A549 (cell line): ENCODE measurements at regions not wholly inside any gene's neighbourhood (a gene's known extent, or its start where the extent isn't known, plus 50 kb on each side); places are given as distances from the start of the nearest gene placed in this dataset.

Experiments used
- CTCF ChIP-seq: fragments of >200 bp; sonication (Bioruptor Twin); formaldehyde crosslinking; IDR thresholded peaks from 3 replicates; pipeline ENCODE4 v1.5.1; 2016
- EP300 ChIP-seq, 2 experiments: fragments of >200 bp; sonication (Bioruptor Twin); formaldehyde crosslinking; IDR thresholded peaks; 2 replicates in 1 of 2; 3 replicates in 1 of 2; pipeline ENCODE4 v1.6.1; 2016 to 2017
- MAFK ChIP-seq: fragments of 450-650 bp; IDR thresholded peaks from 2 replicates; pipeline ENCODE4 v1.6.1; 2014; ENCODE audit not compliant: partially characterized antibody
- MAX ChIP-seq: IDR thresholded peaks from 2 replicates; pipeline ENCODE4 v1.6.1; 2012
- NFE2L2 ChIP-seq: fragments of 150-350 bp; conservative IDR thresholded peaks from 2 replicates; pipeline ENCODE4 v1.6.1; 2014; ENCODE audit warnings: low read length
- PHF8 ChIP-seq: fragments of 200-600 bp; sonication (generic); IDR thresholded peaks from 2 replicates; pipeline ENCODE4 v1.6.1; 2016; ENCODE audit warnings: low read depth, mild to moderate bottlenecking, antibody characterized with exemption, moderate library complexity, borderline replicate concordance
- POLR2A ChIP-seq: IDR thresholded peaks from 2 replicates; pipeline ENCODE4 v1.6.1; 2012; ENCODE audit warnings: mild to moderate bottlenecking, low read length
- POLR2AphosphoS2 ChIP-seq: conservative IDR thresholded peaks from 2 replicates; pipeline ENCODE4 v1.6.1; 2012; ENCODE audit warnings: low read length, improper control_type of control experiment, inconsistent platforms
- TF ChIP-seq, protein P1 (sequence below): IDR thresholded peaks from 2 replicates; pipeline ENCODE4 v1.6.1; 2012

DNA sequence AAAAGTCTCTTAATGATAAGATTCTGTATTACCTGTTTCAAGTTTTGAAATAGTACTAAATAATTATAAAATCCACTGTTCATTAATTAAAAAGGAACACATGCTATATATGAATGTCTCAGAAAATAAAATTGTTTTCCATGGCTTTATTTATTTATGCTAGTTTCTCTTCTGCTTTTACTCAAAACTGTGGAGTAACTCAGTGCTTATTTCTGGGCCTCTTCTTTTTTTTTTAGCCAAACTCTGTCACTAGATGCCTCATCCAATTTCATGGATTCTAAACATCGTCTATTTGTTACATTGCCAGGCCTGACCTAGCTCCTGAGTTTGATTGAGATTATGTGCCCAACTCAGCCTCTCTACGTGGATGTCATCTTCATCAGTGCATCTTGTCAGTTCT lies 1509.7 kb downstream of the MAT2B start:
- no peak for TF ChIP-seq CTCF
- no peak for TF ChIP-seq POLR2A
- TF ChIP-seq POLR2AphosphoS2, result no peak
- TF ChIP-seq PHF8, result no peak
- TF ChIP-seq, protein P1, sequence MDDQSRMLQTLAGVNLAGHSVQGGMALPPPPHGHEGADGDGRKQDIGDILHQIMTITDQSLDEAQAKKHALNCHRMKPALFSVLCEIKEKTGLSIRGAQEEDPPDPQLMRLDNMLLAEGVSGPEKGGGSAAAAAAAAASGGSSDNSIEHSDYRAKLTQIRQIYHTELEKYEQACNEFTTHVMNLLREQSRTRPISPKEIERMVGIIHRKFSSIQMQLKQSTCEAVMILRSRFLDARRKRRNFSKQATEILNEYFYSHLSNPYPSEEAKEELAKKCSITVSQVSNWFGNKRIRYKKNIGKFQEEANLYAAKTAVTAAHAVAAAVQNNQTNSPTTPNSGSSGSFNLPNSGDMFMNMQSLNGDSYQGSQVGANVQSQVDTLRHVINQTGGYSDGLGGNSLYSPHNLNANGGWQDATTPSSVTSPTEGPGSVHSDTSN, result no peak
- TF ChIP-seq NFE2L2, result no peak
- TF ChIP-seq MAX, result no peak
- TF ChIP-seq MAFK, result no peak
- no peak for TF ChIP-seq EP300 (IDR thresholded peaks at IDR 0.05)
